DMS53 (cell line): ENCODE measurements at regions not wholly inside any gene's neighbourhood (a gene's known extent, or its start where the extent isn't known, plus 50 kb on each side); places are given as distances from the start of the nearest gene placed in this dataset.
"Not testable (repeated sequence)": the region's sequence is repeated elsewhere in the genome, so short reads cannot be mapped to it uniquely, and the experiment has no call there.

Experiments
- DNase-seq: peaks from one replicate; lab custom pipeline; 2025; lab: John Stamatoyannopoulos, UW

DNA sequence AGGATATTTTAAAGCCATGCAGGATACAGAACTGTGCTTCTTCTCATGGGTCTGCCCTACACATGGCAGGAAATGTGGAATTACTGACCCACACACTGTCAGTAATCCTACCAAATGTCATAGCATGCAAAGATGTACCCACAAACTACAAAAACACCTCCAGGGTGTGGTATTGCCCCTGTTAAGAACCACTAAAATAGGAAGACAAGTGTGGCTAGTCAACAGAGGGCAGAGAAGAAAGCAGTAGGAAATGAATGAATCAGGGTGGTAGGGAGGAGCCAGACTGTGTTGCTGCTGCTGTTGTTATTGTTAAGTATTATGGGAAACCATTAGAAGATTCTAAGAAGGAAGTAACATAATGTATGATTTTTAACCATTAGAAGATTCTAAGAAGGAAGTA, 556.7 kb upstream of the ACVR2A start:
- no peak for DNase-seq

DNA sequence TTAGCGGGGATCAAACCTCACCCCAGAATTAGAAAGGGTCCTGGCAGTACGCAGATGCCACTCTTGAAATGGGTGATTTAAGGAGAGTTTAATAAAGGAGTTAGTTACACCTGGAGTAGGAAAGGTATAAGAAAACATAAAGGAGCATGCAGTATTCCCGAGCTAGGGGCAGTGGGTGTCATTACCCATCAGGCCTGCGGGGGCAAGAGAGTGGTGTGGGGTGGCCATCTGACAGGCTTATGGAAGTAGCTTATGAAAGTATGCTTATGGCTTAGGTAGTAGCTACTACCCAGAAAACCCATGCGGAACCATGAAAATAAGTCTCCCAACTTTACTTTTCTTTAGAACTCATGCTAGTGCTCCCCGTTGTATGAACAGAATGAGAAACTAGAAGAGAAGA, 568.9 kb upstream of the ACVR2A start:
- peak; percentile 5 for DNase-seq

DNA sequence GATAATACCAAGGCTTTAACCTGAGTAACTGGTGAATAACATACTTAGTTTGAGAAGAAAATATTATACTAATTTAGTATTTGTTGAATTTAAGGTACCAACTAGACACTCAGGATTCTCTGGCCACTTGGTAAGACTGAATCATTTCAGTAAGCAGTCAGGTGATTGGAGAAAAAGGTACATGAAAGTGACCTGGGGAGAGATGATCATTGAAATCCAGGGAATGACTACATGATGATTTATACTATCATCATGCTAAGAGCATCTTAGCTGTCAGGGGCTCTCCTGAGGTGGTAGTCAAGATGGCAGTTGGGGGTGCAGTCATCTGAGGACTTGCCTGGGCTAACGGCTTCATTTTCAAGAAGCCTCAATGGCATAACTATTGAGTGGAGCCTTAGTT, 571.2 kb upstream of the ACVR2A start:
- no peak for DNase-seq

DNA sequence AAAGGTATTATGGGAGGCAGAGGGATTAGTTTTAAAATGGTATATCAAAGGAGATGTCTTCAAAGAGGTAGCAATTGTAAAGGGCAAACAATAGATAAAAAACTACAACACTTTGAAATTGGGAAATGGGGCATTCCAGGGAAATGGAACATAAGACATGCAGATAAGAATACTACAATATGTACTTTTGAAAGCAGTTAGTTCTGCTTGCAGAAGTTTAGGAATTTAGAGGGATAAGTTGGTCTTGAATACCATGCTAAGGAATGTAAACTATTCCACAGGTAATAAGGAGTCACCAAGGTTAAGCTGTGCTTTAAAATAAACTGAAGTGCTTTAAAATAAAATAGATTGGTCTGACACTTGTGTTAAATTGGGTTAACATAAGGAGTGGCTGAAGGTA, 571.7 kb upstream of the ACVR2A start:
- no peak for DNase-seq

DNA sequence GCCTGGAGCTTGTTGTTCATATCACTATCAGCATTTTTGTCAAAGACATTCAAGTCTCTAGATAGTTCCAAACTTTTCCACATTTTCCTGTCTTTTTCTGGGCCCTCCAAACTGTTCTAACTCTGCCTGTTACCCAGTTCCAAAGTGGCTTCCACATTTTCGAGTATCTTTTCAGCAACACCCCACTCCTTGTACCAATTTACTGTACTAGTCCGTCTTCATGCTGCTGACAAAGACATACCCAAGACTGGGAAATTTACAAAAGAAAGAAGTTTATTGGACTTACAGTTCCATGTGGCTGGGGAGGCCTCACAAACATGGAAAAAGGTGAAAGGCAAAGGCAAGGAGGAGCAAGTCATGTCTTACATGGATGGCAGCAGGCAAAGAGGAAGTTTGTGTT, 575.2 kb upstream of the ACVR2A start:
- not testable (repeated sequence) for DNase-seq

DNA sequence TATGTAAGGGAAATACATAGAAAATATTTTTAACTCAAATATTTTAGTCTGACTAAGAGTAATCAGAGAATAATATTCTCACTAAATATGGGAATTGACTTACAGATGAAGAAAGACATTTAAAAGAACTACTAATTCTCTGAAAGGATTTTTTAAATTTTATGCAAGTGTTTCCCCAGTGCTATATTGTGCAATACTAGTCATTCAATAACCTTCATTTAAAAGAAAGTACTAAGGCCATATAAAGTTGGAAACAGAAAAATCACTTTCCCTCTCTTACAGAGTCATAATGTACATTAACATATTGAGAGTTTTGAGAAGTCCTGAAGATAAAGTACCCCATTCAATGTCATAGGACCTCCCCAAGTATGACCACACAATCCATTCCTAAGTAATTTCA, 584.6 kb upstream of the ACVR2A start:
- no peak for DNase-seq

- DNase-seq: no peak
Measured at GRCh38 chr2:147255812-147256211, 589.0 kb upstream of the ACVR2A start.

- DNase-seq: no peak
Measured at GRCh38 chr2:147250652-147251356, 594.0 kb upstream of the ACVR2A start.

DNA sequence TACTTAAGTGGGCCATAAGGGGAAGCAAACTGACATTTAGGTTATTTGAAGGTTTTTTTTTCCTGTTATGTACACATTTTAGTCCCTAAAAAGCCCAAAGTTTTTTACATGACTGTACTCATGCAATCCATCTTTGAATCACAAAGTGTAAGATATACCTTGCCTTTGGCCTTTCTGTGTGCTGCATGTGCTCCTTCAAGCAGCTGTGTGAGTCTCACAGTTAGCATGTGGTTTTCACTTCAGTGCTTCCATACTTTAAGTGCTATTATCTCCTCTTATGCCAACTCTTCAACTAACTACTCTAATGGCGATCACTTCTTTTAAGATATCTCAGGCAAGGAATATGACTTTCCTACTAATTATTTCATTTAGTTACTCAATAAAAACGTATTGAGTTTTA, 597.1 kb upstream of the ACVR2A start:
- no peak for DNase-seq

DNA sequence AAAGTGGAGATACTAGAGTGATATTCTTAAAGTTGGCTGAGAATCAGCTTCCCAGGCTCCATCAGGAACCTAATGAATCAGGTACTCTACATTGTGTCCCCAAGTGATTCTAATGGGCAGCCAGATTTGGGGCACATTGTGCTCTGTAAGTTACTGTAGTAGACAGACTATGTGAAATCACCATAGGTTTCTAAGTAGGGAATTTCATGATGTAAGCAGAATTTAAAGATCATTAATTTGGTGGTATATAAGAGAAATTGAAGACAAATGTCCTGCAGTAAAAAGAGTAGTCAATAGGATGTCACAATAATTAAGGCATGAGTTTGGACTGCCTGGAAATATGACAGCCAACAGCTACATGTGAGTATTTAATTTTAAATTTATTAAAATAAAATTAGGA, 602.4 kb upstream of the ACVR2A start:
- no peak for DNase-seq

DNA sequence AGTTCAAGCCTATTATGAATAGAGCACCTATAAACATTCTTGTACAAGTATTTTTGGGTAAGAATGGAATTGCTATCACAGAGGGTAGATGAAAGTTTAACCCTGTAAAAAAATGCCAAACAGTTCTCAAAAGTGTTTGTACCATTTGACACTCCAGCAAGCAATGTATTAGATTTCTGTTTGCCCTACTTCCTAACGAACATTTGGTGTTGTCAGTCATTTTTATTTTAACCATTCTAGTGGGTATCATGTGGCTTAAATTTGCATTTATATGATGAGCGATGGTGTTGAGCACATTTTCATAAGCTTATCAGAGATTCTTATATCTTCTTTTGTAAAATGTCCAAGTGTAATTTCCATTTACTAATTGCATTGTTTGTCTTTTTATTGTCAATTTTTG, 608.2 kb upstream of the ACVR2A start:
- no peak for DNase-seq

- peak; percentile 73 for DNase-seq
Measured at GRCh38 chr2:147232225-147232669, 612.6 kb upstream of the ACVR2A start.

DNA sequence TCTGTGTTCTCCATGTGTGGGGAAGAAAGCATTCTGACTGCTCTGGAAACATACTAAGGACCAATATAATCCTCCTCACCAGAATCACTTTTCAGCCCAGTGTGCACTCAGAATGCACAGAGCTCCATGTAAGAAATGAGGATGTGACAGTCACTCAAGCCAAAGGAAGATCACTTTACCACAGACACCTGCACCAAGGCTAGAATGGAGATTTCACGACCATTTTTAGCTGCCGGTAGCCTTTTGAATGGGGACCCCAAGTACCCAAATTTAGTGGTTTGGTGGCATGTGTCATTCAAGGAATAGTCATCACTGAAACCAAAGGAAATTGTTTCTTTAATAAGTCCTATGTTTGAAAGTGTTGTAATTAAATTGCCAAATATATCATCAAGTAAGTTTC, 613.2 kb upstream of the ACVR2A start:
- no peak for DNase-seq

DNA sequence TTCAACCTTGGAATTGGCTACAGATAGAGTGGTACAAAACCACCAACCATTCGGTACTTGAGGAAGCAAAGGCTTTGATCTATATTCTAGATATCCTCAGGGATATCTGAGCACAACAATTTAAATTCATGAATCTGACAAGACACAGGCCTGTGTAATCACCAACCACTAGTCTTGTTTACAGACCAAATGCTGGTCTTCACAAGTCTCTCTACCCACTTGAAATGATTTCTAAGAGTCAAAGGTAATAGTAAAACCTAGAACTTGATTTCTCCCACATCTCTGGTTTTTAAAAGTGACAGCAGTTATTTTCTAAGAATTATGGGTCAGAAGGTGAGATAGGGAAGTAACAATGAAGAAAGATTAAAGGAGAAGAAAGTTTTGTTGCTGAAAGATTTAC, 613.7 kb upstream of the ACVR2A start:
- no peak for DNase-seq

DNA sequence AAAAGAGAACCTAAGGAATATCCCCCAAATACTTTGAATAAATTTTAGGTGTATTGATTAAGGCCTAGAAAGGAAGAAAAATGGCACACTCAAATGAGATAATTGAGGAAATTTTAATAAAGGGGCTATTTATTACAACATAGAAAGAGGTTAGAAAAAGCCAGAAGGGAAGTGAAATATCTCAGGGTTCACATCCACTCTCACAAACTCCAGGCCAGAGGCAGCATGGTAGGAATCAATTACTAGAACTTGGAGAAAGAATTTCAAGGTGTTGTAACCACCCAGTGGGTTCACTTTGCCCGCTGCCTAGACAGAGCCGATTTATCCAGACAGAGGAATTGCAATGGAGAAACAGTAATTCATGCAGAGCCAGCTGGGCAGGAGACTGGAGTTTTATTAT, 617.5 kb upstream of the ACVR2A start:
- no peak for DNase-seq

- no peak for DNase-seq
Measured at GRCh38 chr2:147224070-147224469, 620.8 kb upstream of the ACVR2A start.

GRCh38 chr2:147223553-147224060, 621.2 kb upstream of the ACVR2A start:
- DNase-seq: no peak

DNA sequence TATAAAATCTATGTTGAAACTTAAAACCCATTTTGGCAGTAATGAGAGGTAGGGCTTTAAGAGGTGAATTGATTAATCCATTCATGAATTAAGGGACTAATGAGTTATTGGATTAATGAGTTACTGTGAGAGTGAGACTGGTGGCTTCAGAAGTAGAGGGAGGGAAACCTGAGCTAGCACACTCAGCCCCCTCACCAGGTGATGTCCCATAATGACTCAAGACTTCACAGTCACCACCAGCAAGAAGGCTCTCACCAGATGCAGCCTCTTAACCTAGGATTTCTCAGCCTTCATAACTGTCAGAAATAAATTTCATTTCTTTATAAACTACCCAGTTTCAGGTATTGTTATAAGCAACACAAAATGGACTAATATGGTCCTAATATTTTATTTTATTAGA, 621.7 kb upstream of the ACVR2A start:
- no peak for DNase-seq

- DNase-seq: no peak
Measured at GRCh38 chr2:147222506-147222905, 622.3 kb upstream of the ACVR2A start.

DNA sequence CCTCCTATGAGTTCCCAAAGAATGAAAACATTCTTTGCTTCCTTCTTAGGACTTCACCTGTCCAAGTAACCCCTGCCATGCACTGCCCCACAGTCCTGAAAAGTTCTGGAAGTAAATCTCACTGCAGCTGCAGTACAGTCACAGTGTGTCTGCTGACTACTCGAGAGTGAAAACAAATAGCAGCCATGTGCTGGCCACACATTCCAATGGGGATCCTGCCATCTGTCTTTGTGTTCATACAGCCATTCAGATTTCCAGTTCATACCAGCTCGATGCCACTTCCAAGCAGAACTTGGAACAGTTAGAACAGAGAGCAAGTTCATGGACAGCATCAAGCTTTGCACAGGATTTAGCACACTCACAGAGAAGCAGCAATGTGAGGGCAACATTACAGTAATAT, 629.9 kb upstream of the ACVR2A start:
- peak; percentile 60 for DNase-seq

GRCh38 chr2:147211484-147211883, 633.3 kb upstream of the ACVR2A start:
- no peak for DNase-seq

- DNase-seq: no peak
Measured at GRCh38 chr2:147204102-147204501, 640.7 kb upstream of the ACVR2A start.

- DNase-seq: no peak
Measured at GRCh38 chr2:147198651-147199171, 646.1 kb upstream of the ACVR2A start.
